ENCODE measurements at regions not wholly inside any gene's neighbourhood (a gene's known extent, or its start where the extent isn't known, plus 50 kb on each side); places are given as distances from the start of the nearest gene placed in this dataset.

DNA sequence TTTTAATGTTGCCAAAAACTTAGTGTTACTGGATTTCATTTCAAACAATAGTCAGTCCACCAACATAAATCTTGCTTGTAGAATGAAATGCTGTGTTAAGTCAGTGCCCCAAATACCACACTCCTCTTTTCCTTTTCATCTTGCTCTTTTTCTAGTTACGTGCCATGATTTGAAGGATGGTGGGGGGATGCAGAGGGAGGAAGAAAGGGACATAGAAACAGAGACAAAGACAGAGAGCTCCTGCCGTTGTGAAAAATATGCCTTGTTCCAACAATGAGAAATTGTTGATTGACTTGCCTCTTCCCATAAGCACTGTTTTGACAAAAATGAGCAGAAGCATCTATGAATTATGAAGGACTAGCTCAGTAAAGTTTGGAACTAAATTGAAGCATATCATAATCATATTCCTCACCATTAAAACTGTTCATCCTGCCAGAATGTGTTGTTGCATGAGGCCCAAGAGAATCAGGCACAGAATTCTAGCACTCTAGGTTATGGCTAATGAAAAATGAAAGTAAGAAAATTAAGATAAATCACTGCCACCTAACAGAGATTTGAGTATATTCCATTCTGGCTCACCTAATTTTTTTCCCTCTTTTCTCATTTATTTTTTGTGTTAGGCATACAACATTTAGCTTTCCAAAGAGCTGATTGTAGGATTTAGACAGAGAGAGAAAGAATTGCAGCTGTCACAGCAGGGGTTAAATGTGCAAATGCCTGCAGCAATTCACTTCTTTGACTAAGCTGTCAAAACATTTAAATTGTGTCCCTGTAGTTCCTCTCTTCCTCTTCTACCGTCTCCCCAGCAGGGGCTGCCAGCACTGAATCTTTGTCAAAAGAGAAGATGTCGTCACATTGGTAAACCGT is 111.6 kb upstream of the PTPN13 start:
- Histone ChIP-seq H2AFZ (ENCODE audit: low read depth, low read length) (no peak overlapping the region), H3K36me3 (ENCODE audit: control insufficient read depth in 2 of 2, extremely low read depth in 1 of 2, insufficient read depth in 2 of 2, low read length in 2 of 2) (no peaks in the 10 kb centered on the region), H4K20me1 (replicated peaks; ENCODE audit: control insufficient read depth, extremely low read depth, insufficient read depth, low read length) (no peaks in the 10 kb centered on the region), H3K4me2 (ENCODE audit: insufficient read depth, low read length) (no peak overlapping the region), H3K27me3 (ENCODE audit: control insufficient read depth in 2 of 2, insufficient read depth in 2 of 2, low read length in 2 of 2) (peaks cover 0 to 2% of the 10 kb centered on the region in 2 experiments), H3K27ac (ENCODE audit: insufficient read depth, low read depth, low read length) (no peak overlapping the region), H3K9ac (replicated peaks; ENCODE audit: extremely low read depth, insufficient read depth, low read length) (no peak overlapping the region), H3K4me3 (replicated peaks in 1 of 3; ENCODE audit: insufficient read depth in 1 of 3, low read depth in 1 of 3, low read length in 3 of 3) (no peak overlapping the region), H3K9me3 (replicated peaks; ENCODE audit: control insufficient read depth, insufficient read depth, low read length) (no peaks in the 10 kb centered on the region), H3K9me1 (replicated peaks; ENCODE audit: control insufficient read depth, extremely low read depth, insufficient read depth, low read length) (no peaks in the 10 kb centered on the region), H3K4me1 (ENCODE audit: control insufficient read depth, extremely low read depth, insufficient read depth, low read length) (no peaks in the 10 kb centered on the region), H3K79me2 (ENCODE audit: control insufficient read depth, insufficient read depth, low read length) (no peaks in the 10 kb centered on the region)
- no TSS peak for BruUV-seq (replicated peaks)
- ChIA-PET CTCF (interaction anchor here (1.1 to 2.0 kb wide), 4 partner anchors 13 to 17 kb away, joined by 3 to 12 read pairs (median 4); no protein-coding TSS in a partner anchor), POLR2A (no interaction called here)
- TF ChIP-seq MYC (IDR thresholded peaks at IDR 0.05; ENCODE audit: low read depth, low read length) (no peak), POLR2AphosphoS5 (IDR thresholded peaks at IDR 0.05; ENCODE audit: insufficient read depth, low read depth, low read length) (no peak), EZH2 (IDR thresholded peaks at IDR 0.05; ENCODE audit: borderline replicate concordance, low read depth, low read length, severe bottlenecking) (no peak), JUN (IDR thresholded peaks at IDR 0.05; ENCODE audit: borderline replicate concordance, insufficient read depth, insufficient read length, low read depth) (no peak), GATA2 (IDR thresholded peaks at IDR 0.05; ENCODE audit: insufficient read depth, insufficient read length, low read depth, low read length) (no peak), POLR2A (IDR thresholded peaks at IDR 0.05; ENCODE audit: low read depth, low read length) (no peak), FOS (IDR thresholded peaks at IDR 0.05; ENCODE audit: borderline replicate concordance, insufficient read depth, low read length) (no peak)
- TF ChIP-seq, protein P1, sequence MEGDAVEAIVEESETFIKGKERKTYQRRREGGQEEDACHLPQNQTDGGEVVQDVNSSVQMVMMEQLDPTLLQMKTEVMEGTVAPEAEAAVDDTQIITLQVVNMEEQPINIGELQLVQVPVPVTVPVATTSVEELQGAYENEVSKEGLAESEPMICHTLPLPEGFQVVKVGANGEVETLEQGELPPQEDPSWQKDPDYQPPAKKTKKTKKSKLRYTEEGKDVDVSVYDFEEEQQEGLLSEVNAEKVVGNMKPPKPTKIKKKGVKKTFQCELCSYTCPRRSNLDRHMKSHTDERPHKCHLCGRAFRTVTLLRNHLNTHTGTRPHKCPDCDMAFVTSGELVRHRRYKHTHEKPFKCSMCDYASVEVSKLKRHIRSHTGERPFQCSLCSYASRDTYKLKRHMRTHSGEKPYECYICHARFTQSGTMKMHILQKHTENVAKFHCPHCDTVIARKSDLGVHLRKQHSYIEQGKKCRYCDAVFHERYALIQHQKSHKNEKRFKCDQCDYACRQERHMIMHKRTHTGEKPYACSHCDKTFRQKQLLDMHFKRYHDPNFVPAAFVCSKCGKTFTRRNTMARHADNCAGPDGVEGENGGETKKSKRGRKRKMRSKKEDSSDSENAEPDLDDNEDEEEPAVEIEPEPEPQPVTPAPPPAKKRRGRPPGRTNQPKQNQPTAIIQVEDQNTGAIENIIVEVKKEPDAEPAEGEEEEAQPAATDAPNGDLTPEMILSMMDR (IDR thresholded peaks at IDR 0.05; ENCODE audit: extremely low read depth in 1 of 2, insufficient read depth in 1 of 2, low read depth in 1 of 2, low read length in 2 of 2): no peak
- TF ChIP-seq, protein P2, sequence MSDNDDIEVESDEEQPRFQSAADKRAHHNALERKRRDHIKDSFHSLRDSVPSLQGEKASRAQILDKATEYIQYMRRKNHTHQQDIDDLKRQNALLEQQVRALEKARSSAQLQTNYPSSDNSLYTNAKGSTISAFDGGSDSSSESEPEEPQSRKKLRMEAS (IDR thresholded peaks at IDR 0.05; ENCODE audit: insufficient read depth, insufficient read length): no peak
- intact Hi-C loops (cut with micrococcal nuclease) (no loop called here), dilution Hi-C loops (cut with MboI; ENCODE audit: extremely low pct_ligation_motif_present, low sequenced_read_pairs) (no loop called here)
- DNase-seq (ENCODE audit: low read depth, low spot score) (no peak), FAIRE-seq (peak; percentile 33)
